ENCODE measurements at regions not wholly inside any gene's neighbourhood (a gene's known extent, or its start where the extent isn't known, plus 50 kb on each side); places are given as distances from the start of the nearest gene placed in this dataset.
"Not testable (repeated sequence)": the region's sequence is repeated elsewhere in the genome, so short reads cannot be mapped to it uniquely, and the experiment has no call there.

GRCh38 chr20:57813509-57814269, 103.9 kb upstream of the PMEPA1 start:
- DNase-seq: no peak

GRCh38 chr20:57812632-57813031, 102.8 kb upstream of the PMEPA1 start:
- DNase-seq: not testable (repeated sequence)

GRCh38 chr20:57811374-57812020, 101.7 kb upstream of the PMEPA1 start:
- no peak for DNase-seq

GRCh38 chr20:57810511-57811373, 100.9 kb upstream of the PMEPA1 start:
- DNase-seq: no peak

- no peak for DNase-seq
Measured at GRCh38 chr20:57809661-57810172, 99.9 kb upstream of the PMEPA1 start.

GRCh38 chr20:57809149-57809548, 99.3 kb upstream of the PMEPA1 start:
- no peak for DNase-seq

GRCh38 chr20:57808264-57809070, 98.7 kb upstream of the PMEPA1 start:
- no peak for DNase-seq

GRCh38 chr20:57807401-57808263, 97.8 kb upstream of the PMEPA1 start:
- DNase-seq: no peak

- DNase-seq: no peak
Measured at GRCh38 chr20:57806975-57807374, 97.2 kb upstream of the PMEPA1 start.

GRCh38 chr20:57806476-57806875, 96.7 kb upstream of the PMEPA1 start:
- no peak for DNase-seq

GRCh38 chr20:57805747-57806146, 95.9 kb upstream of the PMEPA1 start:
- DNase-seq: no peak

GRCh38 chr20:57804470-57805250, 94.8 kb upstream of the PMEPA1 start:
- DNase-seq: no peak

GRCh38 chr20:57803508-57804005, 93.7 kb upstream of the PMEPA1 start:
- no peak for DNase-seq

GRCh38 chr20:57802765-57803507, 93.1 kb upstream of the PMEPA1 start:
- no peak for DNase-seq

- DNase-seq: no peak
Measured at GRCh38 chr20:57801581-57801980, 91.8 kb upstream of the PMEPA1 start.

- no peak for DNase-seq
Measured at GRCh38 chr20:57800791-57801430, 91.1 kb upstream of the PMEPA1 start.

- no peak for DNase-seq
Measured at GRCh38 chr20:57797401-57797800, 87.6 kb upstream of the PMEPA1 start.

- no peak for DNase-seq
Measured at GRCh38 chr20:57795977-57796560, 86.3 kb upstream of the PMEPA1 start.

GRCh38 chr20:57795342-57795697, 85.5 kb upstream of the PMEPA1 start:
- DNase-seq: no peak
